HG03196 (cell line): ENCODE measurements at regions not wholly inside any gene's neighbourhood (a gene's known extent, or its start where the extent isn't known, plus 50 kb on each side); places are given as distances from the start of the nearest gene placed in this dataset.

Source experiments
- ATAC-seq: cut with Tn5 transposase; IDR thresholded peaks from one replicate; pipeline ENCODE4 v1.9.1; 2021; ENCODE audit not compliant: unreplicated experiment

- ATAC-seq, result no peak
Measured at GRCh38 chr2:48098539-48098938, 192.2 kb upstream of the FBXO11 start.

- ATAC-seq, result no peak
Measured at GRCh38 chr2:48104418-48104817, 198.1 kb upstream of the FBXO11 start.

GRCh38 chr2:48105848-48106247 is 199.6 kb upstream of the FBXO11 start:
- no peak for ATAC-seq

- ATAC-seq, result no peak
Measured at GRCh38 chr2:48107326-48107925, 201.1 kb upstream of the FBXO11 start.

- ATAC-seq, result no peak
Measured at GRCh38 chr2:48108455-48108854, 202.2 kb upstream of the FBXO11 start.

GRCh38 chr2:48109491-48110204 is 203.3 kb upstream of the FBXO11 start:
- no peak for ATAC-seq

- ATAC-seq, result no peak
Measured at GRCh38 chr2:48110492-48110891, 204.0 kb upstream of the FOXN2 start.

- no peak for ATAC-seq
Measured at GRCh38 chr2:48112911-48113680, 201.4 kb upstream of the FOXN2 start.

GRCh38 chr2:48113767-48114166 is 200.7 kb upstream of the FOXN2 start:
- ATAC-seq, result no peak

- peak; percentile 46 for ATAC-seq
Measured at GRCh38 chr2:48114256-48114655, 200.2 kb upstream of the FOXN2 start.

GRCh38 chr2:48116497-48116896 is 198.0 kb upstream of the FOXN2 start:
- ATAC-seq, result no peak

GRCh38 chr2:48118895-48119294 is 195.6 kb upstream of the FOXN2 start:
- no peak for ATAC-seq

GRCh38 chr2:48120112-48120511 is 194.4 kb upstream of the FOXN2 start:
- ATAC-seq, result no peak

GRCh38 chr2:48120759-48121242 is 193.7 kb upstream of the FOXN2 start:
- ATAC-seq, result no peak

- ATAC-seq, result no peak
Measured at GRCh38 chr2:48122166-48122565, 192.3 kb upstream of the FOXN2 start.

GRCh38 chr2:48124592-48124991 is 189.9 kb upstream of the FOXN2 start:
- no peak for ATAC-seq

GRCh38 chr2:48126162-48126561 is 188.3 kb upstream of the FOXN2 start:
- ATAC-seq, result no peak

GRCh38 chr2:48127612-48128191 is 186.8 kb upstream of the FOXN2 start:
- no peak for ATAC-seq

GRCh38 chr2:48129293-48129950 is 185.1 kb upstream of the FOXN2 start:
- ATAC-seq, result no peak

- no peak for ATAC-seq
Measured at GRCh38 chr2:48131539-48132270, 182.8 kb upstream of the FOXN2 start.
